ENCODE measurements at regions not wholly inside any gene's neighbourhood (a gene's known extent, or its start where the extent isn't known, plus 50 kb on each side); places are given as distances from the start of the nearest gene placed in this dataset.

DNA sequence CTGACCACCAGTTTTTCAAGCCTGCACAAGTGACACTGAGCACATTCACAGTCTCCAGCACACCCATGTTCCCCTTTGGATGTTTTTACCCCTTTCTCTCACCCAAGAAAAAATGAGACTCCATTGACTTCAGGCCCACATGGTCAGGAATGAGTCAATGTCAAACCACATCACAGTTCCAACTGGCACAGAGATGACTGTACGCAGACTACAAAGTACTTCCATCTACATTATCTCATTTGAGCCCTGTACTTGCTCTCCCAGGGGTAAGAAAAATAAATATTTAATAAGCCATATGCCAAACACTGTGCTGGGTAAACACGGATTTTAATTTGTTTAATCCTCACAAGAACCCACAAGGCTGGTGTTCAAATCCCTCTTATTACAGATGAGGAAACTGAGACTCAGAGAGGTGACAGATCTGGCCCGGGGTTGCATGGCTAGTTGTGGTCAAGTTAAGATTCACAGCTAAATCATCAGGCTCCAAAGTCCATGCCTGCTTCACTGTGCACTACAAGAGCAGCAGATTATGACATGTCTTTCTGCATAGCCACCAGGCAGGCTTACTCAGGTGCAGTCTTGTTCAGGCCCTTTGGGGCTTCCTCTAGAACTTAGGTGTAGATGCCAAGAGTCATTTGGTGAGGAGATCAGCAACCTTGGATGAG, 106.1 kb downstream of the TXNL1 start:
- no peak for DNase-seq
- no peaks in the 10 kb centered on the region for H3K4me1 ChIP-seq

DNA sequence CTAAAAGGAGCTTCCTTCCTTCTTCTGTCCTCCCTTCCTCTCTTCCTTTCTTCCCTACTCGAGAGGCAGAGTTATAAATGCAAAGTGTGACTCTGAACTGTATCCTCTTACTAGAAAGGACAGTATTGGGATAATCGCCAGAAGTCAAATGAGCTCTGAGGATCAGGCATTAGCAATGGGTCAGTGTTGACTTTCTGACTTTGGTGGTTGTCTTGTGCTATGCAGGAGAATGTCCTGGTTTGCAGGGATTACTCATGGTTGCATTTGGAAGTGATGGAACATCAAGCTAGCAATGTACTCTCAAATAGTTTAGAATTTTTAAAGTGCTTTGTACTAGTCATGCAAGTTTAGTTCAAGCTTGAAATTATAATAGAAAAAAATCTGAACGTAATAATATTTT, 115.6 kb downstream of the TXNL1 start:
- no peaks in the 10 kb centered on the region for H3K36me3 ChIP-seq

More for the DNA sequence above, 106.1 kb downstream of the TXNL1 start:
- Histone ChIP-seq H3K27me3 (no peaks in the 10 kb centered on the region), H3K27ac (no peak overlapping the region), H3K4me3 (no peak overlapping the region), H3K9me3 (no peaks in the 10 kb centered on the region), H3K36me3 (no peaks in the 10 kb centered on the region)
- intact Hi-C loops (cut with DNase I): no loop called here
- no peak for TF ChIP-seq POLR2AphosphoS5 (IDR thresholded peaks at IDR 0.05)
- no peak for TF ChIP-seq POLR2A (IDR thresholded peaks at IDR 0.05)
- no peak for TF ChIP-seq EP300 (IDR thresholded peaks at IDR 0.05)
- TF ChIP-seq, protein P1, sequence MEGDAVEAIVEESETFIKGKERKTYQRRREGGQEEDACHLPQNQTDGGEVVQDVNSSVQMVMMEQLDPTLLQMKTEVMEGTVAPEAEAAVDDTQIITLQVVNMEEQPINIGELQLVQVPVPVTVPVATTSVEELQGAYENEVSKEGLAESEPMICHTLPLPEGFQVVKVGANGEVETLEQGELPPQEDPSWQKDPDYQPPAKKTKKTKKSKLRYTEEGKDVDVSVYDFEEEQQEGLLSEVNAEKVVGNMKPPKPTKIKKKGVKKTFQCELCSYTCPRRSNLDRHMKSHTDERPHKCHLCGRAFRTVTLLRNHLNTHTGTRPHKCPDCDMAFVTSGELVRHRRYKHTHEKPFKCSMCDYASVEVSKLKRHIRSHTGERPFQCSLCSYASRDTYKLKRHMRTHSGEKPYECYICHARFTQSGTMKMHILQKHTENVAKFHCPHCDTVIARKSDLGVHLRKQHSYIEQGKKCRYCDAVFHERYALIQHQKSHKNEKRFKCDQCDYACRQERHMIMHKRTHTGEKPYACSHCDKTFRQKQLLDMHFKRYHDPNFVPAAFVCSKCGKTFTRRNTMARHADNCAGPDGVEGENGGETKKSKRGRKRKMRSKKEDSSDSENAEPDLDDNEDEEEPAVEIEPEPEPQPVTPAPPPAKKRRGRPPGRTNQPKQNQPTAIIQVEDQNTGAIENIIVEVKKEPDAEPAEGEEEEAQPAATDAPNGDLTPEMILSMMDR (IDR thresholded peaks at IDR 0.05): no peak
- WGBS, 2 donors: 20 to 55% methylated on average over 3 of the region's 3 CpGs

DNA sequence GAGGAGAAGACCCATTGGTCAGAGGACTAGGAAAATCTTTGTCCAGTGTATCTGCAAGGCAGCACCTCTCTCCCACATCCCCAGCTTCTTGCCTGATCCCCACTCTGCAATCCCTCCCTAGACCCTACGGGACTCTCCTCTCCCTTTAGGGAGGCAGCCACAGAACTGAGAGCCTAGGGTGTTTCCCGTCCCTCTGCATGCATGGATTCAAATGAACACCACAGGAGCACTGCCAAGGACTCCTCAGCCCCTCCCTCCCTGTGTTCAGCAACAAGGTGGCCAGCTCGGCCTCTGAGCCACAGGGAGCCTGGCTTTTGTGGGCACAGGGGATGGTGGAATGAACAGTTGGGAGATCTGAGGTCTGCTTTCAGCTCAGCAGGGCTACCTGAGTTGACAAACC, 117.1 kb downstream of the TXNL1 start:
- no peak overlapping the region for H3K27ac ChIP-seq
- H3K4me1 ChIP-seq: no peaks in the 10 kb centered on the region
- no peaks in the 10 kb centered on the region for H3K36me3 ChIP-seq
- no peak overlapping the region for H3K4me3 ChIP-seq
- no peak for DNase-seq
- intact Hi-C loops (cut with DNase I): no loop called here
- TF ChIP-seq POLR2AphosphoS5 (IDR thresholded peaks at IDR 0.05): no peak
- TF ChIP-seq EP300 (IDR thresholded peaks at IDR 0.05): no peak
- no peaks in the 10 kb centered on the region for H3K27me3 ChIP-seq
- peaks cover 0 to 2% (median 0%) of the 10 kb centered on the region in 4 donors for H3K9me3 ChIP-seq
- WGBS, 2 donors: 62 to 81% methylated on average over 3 of the region's 3 CpGs

More for the DNA sequence above, 115.6 kb downstream of the TXNL1 start:
- intact Hi-C loops (cut with DNase I): no loop called here
- H3K27me3 ChIP-seq: no peaks in the 10 kb centered on the region
- H3K4me3 ChIP-seq: no peak overlapping the region
- no peaks in the 10 kb centered on the region for H3K4me1 ChIP-seq
- no peak overlapping the region for H3K27ac ChIP-seq
- no peak for TF ChIP-seq POLR2A (IDR thresholded peaks at IDR 0.05)
- TF ChIP-seq, protein P1 (IDR thresholded peaks at IDR 0.05): no peak
- TF ChIP-seq POLR2AphosphoS5 (IDR thresholded peaks at IDR 0.05): no peak
- no peak for TF ChIP-seq EP300 (IDR thresholded peaks at IDR 0.05)
- WGBS, 2 donors: 57 to 76% methylated on average over 3 of the region's 3 CpGs
- peaks cover 0 to 2% (median 0%) of the 10 kb centered on the region in 4 donors for H3K9me3 ChIP-seq
- no peak for DNase-seq

DNA sequence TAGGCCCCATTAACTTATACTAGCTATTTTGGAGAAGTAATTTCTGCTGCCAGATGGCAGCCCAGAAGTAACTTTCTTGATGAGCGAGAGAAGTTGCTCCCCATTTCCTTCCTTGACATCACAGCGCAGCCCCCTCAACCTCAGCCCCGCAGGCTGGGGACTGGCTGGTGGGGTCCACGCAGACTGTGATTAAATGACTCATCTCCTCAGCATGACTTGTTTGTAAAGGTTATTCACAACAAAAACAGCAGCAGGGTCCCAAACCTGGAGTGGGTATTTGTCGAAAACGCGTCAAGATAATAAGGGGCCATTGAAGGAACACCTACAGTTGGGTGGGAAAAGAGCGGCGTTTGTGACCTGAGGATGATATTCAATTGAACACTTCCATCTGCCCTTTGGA, 120.6 kb downstream of the TXNL1 start:
- Histone ChIP-seq H3K27me3 (no peaks in the 10 kb centered on the region), H3K27ac (no peak overlapping the region), H3K36me3 (no peaks in the 10 kb centered on the region), H3K9me3 (no peaks in the 10 kb centered on the region), H3K4me1 (no peaks in the 10 kb centered on the region), H3K4me3 (no peak overlapping the region)
- TF ChIP-seq POLR2AphosphoS5 (IDR thresholded peaks at IDR 0.05): no peak
- TF ChIP-seq, protein P1 (IDR thresholded peaks at IDR 0.05): no peak
- TF ChIP-seq EP300 (IDR thresholded peaks at IDR 0.05): no peak
- TF ChIP-seq POLR2A (IDR thresholded peaks at IDR 0.05): no peak
- WGBS, 2 donors: 94 to 96% methylated on average over 9 of the region's 9 CpGs
- intact Hi-C loops (cut with DNase I): no loop called here
- DNase-seq: no peak

DNA sequence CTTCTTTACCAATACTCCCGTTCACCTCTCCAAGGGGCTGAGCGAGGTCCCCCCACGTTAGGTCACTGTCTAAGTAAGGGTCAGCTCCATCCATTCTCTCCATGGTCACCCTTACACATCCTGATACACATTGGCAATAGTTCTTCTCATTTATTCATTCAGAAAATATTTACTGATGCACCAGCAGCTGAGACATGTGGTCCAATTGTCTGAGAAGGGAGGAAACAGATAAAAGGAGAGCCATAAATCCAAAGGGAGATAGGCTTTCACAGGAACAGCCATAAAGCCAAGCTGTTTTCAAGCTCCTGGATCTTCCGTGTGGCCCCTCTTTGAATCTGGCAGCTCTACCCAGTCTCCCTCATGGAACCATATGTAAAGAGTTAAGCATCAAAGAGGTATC, 121.2 kb downstream of the TXNL1 start:
- intact Hi-C loops (cut with DNase I): no loop called here

More for the DNA sequence above, 121.2 kb downstream of the TXNL1 start:
- DNase-seq: no peak
- H3K4me1 ChIP-seq: no peaks in the 10 kb centered on the region
- 64 to 84% methylated on average over 4 of the region's 4 CpGs for WGBS, 2 donors
- no peak for TF ChIP-seq POLR2AphosphoS5 (IDR thresholded peaks at IDR 0.05)
- TF ChIP-seq, protein P1 (IDR thresholded peaks at IDR 0.05): no peak
- TF ChIP-seq POLR2A (IDR thresholded peaks at IDR 0.05): no peak
- no peaks in the 10 kb centered on the region for H3K9me3 ChIP-seq
- no peaks in the 10 kb centered on the region for H3K36me3 ChIP-seq
- H3K27ac ChIP-seq: no peak overlapping the region
- no peak overlapping the region for H3K4me3 ChIP-seq
- no peaks in the 10 kb centered on the region for H3K27me3 ChIP-seq

Data from sigmoid colon (tissue), 6 donors.